ENCODE measurements at regions not wholly inside any gene's neighbourhood (a gene's known extent, or its start where the extent isn't known, plus 50 kb on each side); places are given as distances from the start of the nearest gene placed in this dataset.

- no peak overlapping the region for H3K4me3 ChIP-seq (ENCODE audit: low read depth in 2 of 2, low read length in 2 of 2)
- BruUV-seq (replicated peaks): no TSS peak
- no peaks in the 10 kb centered on the region for H3K4me1 ChIP-seq (ENCODE audit: control insufficient read depth, insufficient read depth, low read length)
- TF ChIP-seq CTCF (IDR thresholded peaks at IDR 0.05) (no peak), SIN3A (IDR thresholded peaks at IDR 0.05; ENCODE audit: borderline replicate concordance, insufficient read depth, low read depth, low read length) (no peak), POLR2AphosphoS5 (IDR thresholded peaks at IDR 0.05; ENCODE audit: low read depth, low read length) (no peak), TCF7L2 (IDR thresholded peaks at IDR 0.05; ENCODE audit: low read depth, low read length) (no peak), REST (IDR thresholded peaks at IDR 0.05; ENCODE audit: insufficient read depth in 1 of 2, low read depth in 2 of 2, low read length in 1 of 2) (no peak)
- intact Hi-C loops (cut with micrococcal nuclease; ENCODE audit: unreplicated experiment) (no loop called here), in situ Hi-C loops (cut with HindIII; ENCODE audit: low pct_unique_long_range_greater_than_20kb, low sequenced_read_pairs) (no loop called here)
- ATAC-seq (no peak), DNase-seq (ENCODE audit: low read depth, low spot score) (peak; percentile 17)
- H3K27me3 ChIP-seq (ENCODE audit: control insufficient read depth, insufficient read depth, low read length): no peaks in the 10 kb centered on the region
- ChIA-PET POLR2A (no interaction called here), CTCF (no interaction called here)
- no peak overlapping the region for H3K27ac ChIP-seq (ENCODE audit: low read length)
- peaks cover 3% of the 10 kb centered on the region; the same call in 1 of the 2 replicates for H3K36me3 ChIP-seq (ENCODE audit: control insufficient read depth, insufficient read depth, low read length)
- no peaks in the 10 kb centered on the region for H3K9me3 ChIP-seq (ENCODE audit: control insufficient read depth, insufficient read depth, low read depth, low read length)
Measured at GRCh38 chr14:100979780-100980179, 76.3 kb upstream of the RTL1 start.

GRCh38 chr14:100980823-100981222 is 77.3 kb upstream of the RTL1 start:
- in situ Hi-C loops (cut with HindIII; ENCODE audit: low pct_unique_long_range_greater_than_20kb, low sequenced_read_pairs) (no loop called here), intact Hi-C loops (cut with micrococcal nuclease; ENCODE audit: unreplicated experiment) (no loop called here)
- ATAC-seq (no peak), DNase-seq (ENCODE audit: low read depth, low spot score) (no peak)
- Histone ChIP-seq H3K4me3 (ENCODE audit: low read depth in 2 of 2, low read length in 2 of 2) (no peak overlapping the region), H3K36me3 (ENCODE audit: control insufficient read depth, insufficient read depth, low read length) (peaks cover 3% of the 10 kb centered on the region; the same call in 1 of the 2 replicates), H3K4me1 (ENCODE audit: control insufficient read depth, insufficient read depth, low read length) (no peaks in the 10 kb centered on the region), H3K27me3 (ENCODE audit: control insufficient read depth, insufficient read depth, low read length) (no peaks in the 10 kb centered on the region), H3K9me3 (ENCODE audit: control insufficient read depth, insufficient read depth, low read depth, low read length) (no peaks in the 10 kb centered on the region), H3K27ac (ENCODE audit: low read length) (no peak overlapping the region)
- BruUV-seq (replicated peaks): no TSS peak
- CTCF ChIA-PET: no interaction called here
- POLR2A ChIA-PET: no interaction called here
- TF ChIP-seq REST (IDR thresholded peaks at IDR 0.05; ENCODE audit: insufficient read depth in 1 of 2, low read depth in 2 of 2, low read length in 1 of 2): no peak
- no peak for TF ChIP-seq POLR2AphosphoS5 (IDR thresholded peaks at IDR 0.05; ENCODE audit: low read depth, low read length)
- TF ChIP-seq CTCF (IDR thresholded peaks at IDR 0.05): no peak
- TF ChIP-seq SIN3A (IDR thresholded peaks at IDR 0.05; ENCODE audit: borderline replicate concordance, insufficient read depth, low read depth, low read length): no peak
- no peak for TF ChIP-seq TCF7L2 (IDR thresholded peaks at IDR 0.05; ENCODE audit: low read depth, low read length)

All from Panc1 (cell line).